K562 (cell line): ENCODE measurements at regions not wholly inside any gene's neighbourhood (a gene's known extent, or its start where the extent isn't known, plus 50 kb on each side); places are given as distances from the start of the nearest gene placed in this dataset.
A peak's percentile ranks its signal among the peaks of the same experiment; 100 is the strongest.
"Not testable (repeated sequence)": the region's sequence is repeated elsewhere in the genome, so short reads cannot be mapped to it uniquely, and the experiment has no call there.

Experiments used
- ATAC-seq: fragments of 200-7000 bp; cut with Tn5 transposase; 3 replicates; pipeline ENCODE4 v1.9.1; 2020; ENCODE audit warnings: moderate library complexity
- BruUV-seq: library from RNA; stranded (reverse); fragments of 400-500 nt; replicated peaks from 2 replicates; lab custom pipeline; 2021; lab: Mats Ljungman, UMichigan
- CTCF ChIA-PET: fragments of 300-600 bp; formaldehyde crosslinking; extraction: SDS; loops from one replicate; lab custom pipeline; 2021; ENCODE audit warnings: low intra/inter-chr PET ratio; lab: Yijun Ruan, JAX
- POLR2A ChIA-PET: fragments of 300-600, 350-650 bp; sonication (Branson Sonifier 250); formaldehyde crosslinking; extraction: SDS; loops from one replicate; lab custom pipeline; 2021; ENCODE audit warnings: antibody characterized with exemption, inconsistent platforms; lab: Yijun Ruan, JAX
- DNase-seq, 4 experiments: peaks; one replicate each; pipeline versions ENCODE4 v3.0.0 to v3.0.0-alpha.2; 2011 to 2018; ENCODE audit warnings: low spot score in 3 of 4, mixed read lengths in 3 of 4; ENCODE audit errors: extremely low read depth in 1 of 4
- FAIRE-seq: peaks from 2 replicates; lab custom pipeline; 2011; peaks lifted over from hg19 to GRCh38; lab: Jason Lieb, UNC
- H2AFZ ChIP-seq: 2 replicates; pipeline ENCODE4 v1.6.0; 2011; ENCODE audit warnings: low read depth, low read length, control low read depth, inconsistent platforms
- H3K27ac ChIP-seq: fragments of 200-600 bp; 3 replicates; pipeline ENCODE4 v1.8.0; 2011; ENCODE audit warnings: low read depth, mild to moderate bottlenecking, control low read depth, inconsistent platforms, low read length, moderate library complexity, mixed read lengths; ENCODE audit errors: extremely low read depth
- H3K27me3 ChIP-seq, 2 experiments: fragments of 300-600 bp in 1 of 2; 2 replicates in 1 of 2; 3 replicates in 1 of 2; pipeline versions ENCODE4 v1.6.0 to v1.8.0; 2011; ENCODE audit warnings: inconsistent platforms in 2 of 2, low read length in 2 of 2, mild to moderate bottlenecking in 1 of 2, mixed read lengths in 1 of 2, moderate library complexity in 1 of 2; ENCODE audit not compliant: control insufficient read depth in 2 of 2, insufficient read depth in 2 of 2
- H3K36me3 ChIP-seq: fragments of 300-600 bp; 3 replicates; pipeline ENCODE4 v1.8.0; 2011; ENCODE audit warnings: mild to moderate bottlenecking, low read length, inconsistent platforms; ENCODE audit not compliant: control insufficient read depth, insufficient read depth
- H3K4me1 ChIP-seq, 2 experiments: fragments of 200-600 bp in 1 of 2; replicated peaks in 1 of 2; 2 replicates in 1 of 2; 3 replicates in 1 of 2; pipeline versions ENCODE4 v1.5.1 to v1.8.0; 2011; ENCODE audit warnings: inconsistent platforms in 2 of 2, low read length in 2 of 2, mild to moderate bottlenecking in 1 of 2, mixed read lengths in 1 of 2, moderate library complexity in 1 of 2; ENCODE audit not compliant: control insufficient read depth in 2 of 2, insufficient read depth in 2 of 2
- H3K4me2 ChIP-seq: 2 replicates; pipeline ENCODE4 v1.6.1; 2011; ENCODE audit warnings: low read length, control low read depth, inconsistent platforms, mixed read lengths; ENCODE audit not compliant: insufficient read depth
- H3K4me3 ChIP-seq: fragments of 200-600 bp; sonication (generic), shearing (Covaris generic); 2 replicates; pipeline ENCODE4 v1.5.1; 2016; ENCODE audit warnings: control low read depth, inconsistent platforms
- H3K79me2 ChIP-seq: fragments of 200-600 bp; 3 replicates; pipeline ENCODE4 v1.8.0; 2011; ENCODE audit warnings: low read length, inconsistent platforms; ENCODE audit not compliant: control insufficient read depth, insufficient read depth
- H3K9ac ChIP-seq, 2 experiments: 2 replicates each; pipeline versions ENCODE4 v1.6.0 to v1.6.1; 2011; ENCODE audit warnings: low read depth in 2 of 2, low read length in 2 of 2, control low read depth in 1 of 2, inconsistent platforms in 1 of 2, mild to moderate bottlenecking in 1 of 2, mixed read lengths in 1 of 2; ENCODE audit not compliant: insufficient read depth in 1 of 2
- H3K9me1 ChIP-seq: one replicate; pipeline ENCODE4 v1.6.0; 2011; ENCODE audit warnings: inconsistent platforms, mild to moderate bottlenecking, low read length, moderate library complexity; ENCODE audit not compliant: control insufficient read depth, insufficient read depth
- H3K9me3 ChIP-seq: replicated peaks from 2 replicates; pipeline ENCODE4 v1.5.1; 2011; ENCODE audit warnings: low read depth, low read length, inconsistent platforms; ENCODE audit not compliant: control insufficient read depth, insufficient read depth
- H4K20me1 ChIP-seq: replicated peaks from 2 replicates; pipeline ENCODE4 v1.6.1; 2011; ENCODE audit warnings: low read length, inconsistent platforms, mixed read lengths; ENCODE audit not compliant: control insufficient read depth, insufficient read depth
- ARID2 ChIP-seq: fragments of 450-650 bp; IDR thresholded peaks from 2 replicates; pipeline ENCODE4 v1.6.1; 2017; ENCODE audit warnings: antibody characterized with exemption, mild to moderate bottlenecking
- CEBPG ChIP-seq, 3 experiments: fragments of 200-800 bp in 1 of 3; sonication (Bioruptor generic) in 1 of 3; sonication (generic) in 1 of 3; formaldehyde crosslinking in 1 of 3; IDR thresholded peaks in 2 of 3; conservative IDR thresholded peaks in 1 of 3; 2 replicates each; pipeline versions ENCODE4 v1.6.1 to v1.8.0; 2016 to 2022; ENCODE audit warnings: missing compliant biosample characterization in 2 of 3, missing genetic modification characterization in 2 of 3, mild to moderate bottlenecking in 1 of 3, missing genetic modification reagents in 1 of 3
- KDM1A ChIP-seq, 2 experiments: fragments of 450-650 bp; IDR thresholded peaks; 2 replicates each; pipeline ENCODE4 v1.6.1; 2016; ENCODE audit warnings: mild to moderate bottlenecking in 2 of 2
- POLR2H ChIP-seq: IDR thresholded peaks from 2 replicates; pipeline ENCODE4 v1.6.1; 2016; ENCODE audit warnings: missing genetic modification characterization, low read depth, mild to moderate bottlenecking, control low read depth, missing compliant biosample characterization, moderate library complexity
- TEAD1 ChIP-seq, 2 experiments: fragments of 450-650 bp in 1 of 2; sonication (generic) in 1 of 2; formaldehyde crosslinking; IDR thresholded peaks; 2 replicates each; pipeline versions ENCODE4 v1.4.0 to v1.8.0; 2020 to 2022; ENCODE audit warnings: mild to moderate bottlenecking in 2 of 2, missing genetic modification reagents in 1 of 2
- ZBTB49 ChIP-seq: sonication (generic); formaldehyde crosslinking; IDR thresholded peaks from 2 replicates; pipeline ENCODE4 v1.8.0; 2022; ENCODE audit warnings: missing genetic modification reagents, mild to moderate bottlenecking, borderline replicate concordance
- ZNF232 ChIP-seq: sonication (generic); formaldehyde crosslinking; IDR thresholded peaks from 2 replicates; pipeline ENCODE4 v1.8.0; 2022; ENCODE audit warnings: mild to moderate bottlenecking, missing genetic modification reagents
- ZNF561 ChIP-seq: fragments of 450-650 bp; formaldehyde crosslinking; conservative IDR thresholded peaks from 2 replicates; pipeline ENCODE4 v1.4.0; 2020; ENCODE audit warnings: mild to moderate bottlenecking, moderate library complexity
- WGBS: fragments of 100-300 bp; shearing (Covaris generic); methylation state at CpG from one replicate; pipeline ENCODE4 v1.1.6; 2016; ENCODE audit warnings: low coverage, mixed read lengths; ENCODE audit not compliant: insufficient coverage; ENCODE audit errors: missing lambda C conversion rate; 5-methylcytosine and 5-hydroxymethylcytosine counted together
- in situ Hi-C: fragments of 300-500 bp; cut with MboI; formaldehyde crosslinking; loops from 4 replicates; pipeline ENCODE4 v1.15.0; 2018; ENCODE audit warnings: inconsistent platforms, mixed read lengths
- intact Hi-C: fragments of 100-400 bp; cut with micrococcal nuclease; formaldehyde crosslinking; loops from 2 replicates; pipeline ENCODE4 v1.14.2; 2022

- TF ChIP-seq POLR2H (tag): no peak
- no peak for TF ChIP-seq ZNF561 (CRISPR knock-in tag)
- no peak for TF ChIP-seq ARID2
- TF ChIP-seq, all 486 proteins: peak for 6
Measured at GRCh38 chr22:22968366-22968765, 80.8 kb downstream of the IGLL5 start (continued).

- CTCF ChIA-PET: interaction anchor here (0.6 kb wide), 1 partner anchor 356 kb away, joined by 3 read pairs; no protein-coding TSS in a partner anchor
- FAIRE-seq; H3K4me1 ChIP-seq; H3K27ac ChIP-seq; H3K4me3 ChIP-seq; H2AFZ ChIP-seq; H3K9me3 ChIP-seq; BruUV-seq; DNase-seq; H4K20me1 ChIP-seq; H3K4me2 ChIP-seq; H3K79me2 ChIP-seq; H3K36me3 ChIP-seq; H3K9me1 ChIP-seq; H3K27me3 ChIP-seq; H3K9ac ChIP-seq; intact Hi-C loops; ATAC-seq; TF ChIP-seq CEBPG (tag; conservative IDR thresholded peaks at IDR 0.05 in 1 of 2, IDR thresholded peaks at IDR 0.05 in 1 of 2): not testable (repeated sequence)
- POLR2A ChIA-PET: interaction anchor here (0.5 to 3.3 kb wide), 8 partner anchors 8 to 334 kb away, joined by 3 to 10 read pairs (median 4); no protein-coding TSS in a partner anchor
- WGBS: 1% methylated on average over 3 of the region's 3 CpGs
- in situ Hi-C loops: loop anchor here (25.0 kb wide), 2 partner anchors 415 to 615 kb away; partner anchors contain the start of gene IGLL1
- TF ChIP-seq CEBPG (CRISPR knock-in tag; IDR thresholded peaks at IDR 0.05) (0 out of 2 replicates have a peak, but pooled peaks have one; percentile 5), KDM1A (IDR thresholded peaks at IDR 0.05) (peak; percentile 67 to 84; a peak in 3 of 4 replicates), TEAD1 (CRISPR knock-in tag; IDR thresholded peaks at IDR 0.05) (0 out of 4 replicates have a peak, but pooled peaks of 1 of the 2 experiments have one; percentile 15), ZNF232 (peak; percentile 66; the same call in 1 of the 2 replicates), ZBTB49 (CRISPR knock-in tag) (0 out of 2 replicates have a peak, but pooled peaks have one; percentile 2)
Measured at GRCh38 chr22:22972605-22973004, 85.0 kb downstream of the IGLL5 start.
